Mesendoderm (in vitro differentiated cells): ENCODE measurements at regions not wholly inside any gene's neighbourhood (a gene's known extent, or its start where the extent isn't known, plus 50 kb on each side); places are given as distances from the start of the nearest gene placed in this dataset.
A peak's percentile ranks its signal among the peaks of the same experiment; 100 is the strongest.

Experiments used
- DNase-seq: peaks from one replicate; pipeline ENCODE4 v3.0.0; 2013
- H2AK5ac ChIP-seq: 2 replicates; pipeline ENCODE4 v1.6.1; 2013; ENCODE audit warnings: low read length, inconsistent platforms
- H2BK120ac ChIP-seq: 2 replicates; pipeline ENCODE4 v1.6.1; 2013; ENCODE audit warnings: low read depth, mild to moderate bottlenecking, low read length, moderate library complexity, mixed read lengths
- H2BK15ac ChIP-seq: replicated peaks from 2 replicates; pipeline ENCODE4 v1.6.1; 2013; ENCODE audit warnings: low read depth, mild to moderate bottlenecking, moderate library complexity
- H2BK5ac ChIP-seq: 2 replicates; pipeline ENCODE4 v1.6.1; 2013; ENCODE audit warnings: low read length, inconsistent platforms
- H3K18ac ChIP-seq: 2 replicates; pipeline ENCODE4 v1.6.1; 2013; ENCODE audit warnings: mild to moderate bottlenecking, low read length, mixed read lengths
- H3K23ac ChIP-seq: one replicate; pipeline ENCODE4 v1.6.1; 2013; ENCODE audit warnings: low read length
- H3K27ac ChIP-seq: 2 replicates; pipeline ENCODE4 v1.5.1; 2013; ENCODE audit warnings: low read depth, mild to moderate bottlenecking, inconsistent platforms, low read length, moderate library complexity
- H3K27me3 ChIP-seq: 2 replicates; pipeline ENCODE4 v1.6.1; 2013; ENCODE audit warnings: low read length, control low read depth, mild to moderate bottlenecking, inconsistent platforms; ENCODE audit not compliant: insufficient read depth, poor library complexity
- H3K36me3 ChIP-seq: 2 replicates; pipeline ENCODE4 v1.6.1; 2013; ENCODE audit warnings: low read length, inconsistent platforms; ENCODE audit not compliant: control insufficient read depth, insufficient read depth
- H3K4ac ChIP-seq: one replicate; pipeline ENCODE4 v1.6.1; 2013; ENCODE audit warnings: low read depth, mild to moderate bottlenecking, low read length, moderate library complexity
- H3K4me1 ChIP-seq: 2 replicates; pipeline ENCODE4 v1.6.1; 2013; ENCODE audit warnings: low read depth, low read length, inconsistent platforms; ENCODE audit not compliant: control insufficient read depth
- H3K4me2 ChIP-seq: 2 replicates; pipeline ENCODE4 v1.6.1; 2013; ENCODE audit warnings: low read length
- H3K4me3 ChIP-seq: 2 replicates; pipeline ENCODE4 v1.5.1; 2013; ENCODE audit warnings: mild to moderate bottlenecking, low read length
- H3K56ac ChIP-seq: one replicate; pipeline ENCODE4 v1.6.1; 2013; ENCODE audit warnings: low read length
- H3K79me1 ChIP-seq: 2 replicates; pipeline ENCODE4 v1.6.1; 2013; ENCODE audit warnings: low read length, inconsistent platforms
- H3K79me2 ChIP-seq: 2 replicates; pipeline ENCODE4 v1.6.1; 2013; ENCODE audit warnings: mild to moderate bottlenecking, low read length; ENCODE audit not compliant: control insufficient read depth, insufficient read depth
- H3K9ac ChIP-seq: 2 replicates; pipeline ENCODE4 v1.6.1; 2013; ENCODE audit warnings: low read length, inconsistent platforms
- H4K5ac ChIP-seq: one replicate; pipeline ENCODE4 v1.6.1; 2013; ENCODE audit warnings: low read length
- H4K8ac ChIP-seq: one replicate; pipeline ENCODE4 v1.6.1; 2013; ENCODE audit warnings: low read depth, mild to moderate bottlenecking, control low read depth, low read length, moderate library complexity
- WGBS: extraction: QIAGEN DNeasy Blood & Tissue Kit; methylation state at CpG from one replicate; pipeline ENCODE4 v1.1.7; 2013; ENCODE audit warnings: low lambda C conversion rate, missing lambda C conversion rate; ENCODE audit not compliant: insufficient coverage; ENCODE audit errors: extremely low coverage; 5-methylcytosine and 5-hydroxymethylcytosine counted together

DNA sequence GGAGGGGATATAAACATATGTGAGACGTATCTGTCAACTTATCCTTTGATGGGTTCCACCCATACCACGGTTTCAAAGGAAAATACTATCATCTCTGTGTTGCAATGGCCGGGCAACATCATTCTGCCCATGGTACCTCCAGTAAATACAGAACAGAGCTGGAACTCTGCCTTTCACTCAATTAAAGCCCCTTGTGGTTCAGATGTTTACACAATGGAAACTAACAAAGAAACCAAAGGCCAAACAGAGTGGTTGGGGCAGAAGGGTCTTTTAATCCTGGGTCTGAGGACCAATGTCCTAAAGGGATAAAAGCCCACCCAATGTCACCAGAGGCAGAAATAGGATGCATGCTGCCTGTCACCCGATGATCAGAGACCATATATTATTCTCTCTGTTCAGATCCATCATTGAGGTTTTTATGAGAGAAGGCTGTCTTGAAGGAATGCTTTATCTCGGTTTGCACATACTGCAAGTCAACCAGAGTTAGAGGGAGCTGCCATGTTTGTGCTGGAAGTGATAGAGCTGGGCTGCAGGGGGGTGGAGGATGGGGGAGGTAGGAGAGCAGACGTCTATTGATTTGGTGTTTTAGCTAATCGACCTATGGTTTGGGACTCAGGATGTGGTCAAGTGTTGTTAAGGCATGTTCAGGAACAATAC is 105.4 kb upstream of the FRMD4A start:
- H3K4me3 ChIP-seq = no peak overlapping the region
- no peaks in the 10 kb centered on the region for H3K79me2 ChIP-seq
- H3K27me3 ChIP-seq = no peaks in the 10 kb centered on the region
- no peaks in the 10 kb centered on the region for H3K36me3 ChIP-seq
- no peak overlapping the region for H3K4ac ChIP-seq
- H2BK120ac ChIP-seq = no peak overlapping the region
- H2BK5ac ChIP-seq = no peak overlapping the region
- H3K79me1 ChIP-seq = no peaks in the 10 kb centered on the region
- no peak overlapping the region for H2BK15ac ChIP-seq
- no peak overlapping the region for H3K4me2 ChIP-seq
- H3K27ac ChIP-seq = no peak overlapping the region
- H3K23ac ChIP-seq = no peak overlapping the region
- H3K9ac ChIP-seq = no peak overlapping the region
- no peak overlapping the region for H4K5ac ChIP-seq
- no peak for DNase-seq
- no peak overlapping the region for H3K56ac ChIP-seq
- no peak overlapping the region for H2AK5ac ChIP-seq
- WGBS = no CpG with 5 or more reads among the region's 7 CpGs
- H4K8ac ChIP-seq = no peak overlapping the region
- H3K18ac ChIP-seq = no peak overlapping the region
- peaks cover 4% of the 10 kb centered on the region for H3K4me1 ChIP-seq

GRCh38 chr10:14433147-14433546 is 102.4 kb upstream of the FRMD4A start:
- no peak overlapping the region for H4K8ac ChIP-seq
- H3K79me1 ChIP-seq = no peaks in the 10 kb centered on the region
- H3K9ac ChIP-seq = no peak overlapping the region
- H3K27ac ChIP-seq = no peak overlapping the region
- no peak overlapping the region for H2BK5ac ChIP-seq
- no peak overlapping the region for H3K4ac ChIP-seq
- H3K79me2 ChIP-seq = no peaks in the 10 kb centered on the region
- H3K27me3 ChIP-seq = no peaks in the 10 kb centered on the region
- H3K36me3 ChIP-seq = no peaks in the 10 kb centered on the region
- H2BK120ac ChIP-seq = no peak overlapping the region
- no peak overlapping the region for H3K23ac ChIP-seq
- H4K5ac ChIP-seq = no peak overlapping the region
- no peak overlapping the region for H3K4me3 ChIP-seq
- H3K56ac ChIP-seq = no peak overlapping the region
- no peak overlapping the region for H2BK15ac ChIP-seq
- H3K18ac ChIP-seq = no peak overlapping the region
- WGBS = no CpG with 5 or more reads among the region's 2 CpGs
- no peak for DNase-seq
- peaks cover 10% of the 10 kb centered on the region for H3K4me1 ChIP-seq
- H2AK5ac ChIP-seq = no peak overlapping the region
- H3K4me2 ChIP-seq = no peak overlapping the region

GRCh38 chr10:14431868-14432267 is 101.1 kb upstream of the FRMD4A start:
- no peak overlapping the region for H3K56ac ChIP-seq
- no peaks in the 10 kb centered on the region for H3K79me2 ChIP-seq
- no peak for DNase-seq
- no peak overlapping the region for H4K8ac ChIP-seq
- H3K18ac ChIP-seq = peak overlapping the region; percentile 39
- no peak overlapping the region for H3K4me2 ChIP-seq
- H2AK5ac ChIP-seq = no peak overlapping the region
- no peaks in the 10 kb centered on the region for H3K27me3 ChIP-seq
- H2BK15ac ChIP-seq = no peak overlapping the region
- no peak overlapping the region for H3K9ac ChIP-seq
- no peak overlapping the region for H3K4ac ChIP-seq
- H3K79me1 ChIP-seq = no peaks in the 10 kb centered on the region
- no peak overlapping the region for H3K27ac ChIP-seq
- H3K36me3 ChIP-seq = no peaks in the 10 kb centered on the region
- no peak overlapping the region for H2BK120ac ChIP-seq
- H3K4me1 ChIP-seq = peaks cover 10% of the 10 kb centered on the region
- WGBS = no CpG with 5 or more reads among the region's 4 CpGs
- H4K5ac ChIP-seq = no peak overlapping the region
- H3K23ac ChIP-seq = no peak overlapping the region
- no peak overlapping the region for H3K4me3 ChIP-seq
- no peak overlapping the region for H2BK5ac ChIP-seq

DNA sequence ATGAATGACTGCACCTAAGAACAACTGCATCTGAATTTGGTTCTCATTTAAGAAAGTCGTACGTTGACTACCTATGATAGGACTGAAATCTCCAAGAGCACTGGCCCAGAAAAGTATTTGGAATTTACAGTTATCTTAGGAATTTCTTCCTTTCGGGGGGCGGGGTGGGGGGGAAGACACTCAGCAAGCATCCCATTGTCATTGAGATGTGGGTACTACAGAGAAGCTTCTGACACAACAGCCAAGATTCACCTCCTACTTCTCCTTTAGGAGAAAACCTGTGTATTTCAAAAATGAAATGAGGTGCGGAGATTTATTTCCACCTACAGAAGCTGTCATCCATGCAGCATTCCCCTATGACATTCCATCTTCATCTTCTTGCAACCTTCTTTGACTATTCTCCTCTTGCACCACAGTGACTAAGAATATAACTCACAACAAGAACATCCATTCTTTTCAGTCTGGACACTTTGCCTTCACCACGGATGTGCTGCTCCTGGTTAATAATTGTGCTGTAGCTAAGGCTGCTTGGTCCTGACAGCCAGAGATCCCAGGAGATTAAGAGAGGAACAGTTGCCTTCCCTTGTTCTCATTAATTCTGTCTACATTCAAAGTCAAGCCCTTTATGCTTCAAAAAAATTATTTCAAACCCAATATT is 98.4 kb upstream of the FRMD4A start:
- peak; percentile 74 for DNase-seq
- H2BK120ac ChIP-seq = no peak overlapping the region
- WGBS = no CpG with 5 or more reads among the region's 6 CpGs
- H3K4me3 ChIP-seq = no peak overlapping the region
- H2AK5ac ChIP-seq = no peak overlapping the region
- H3K56ac ChIP-seq = no peak overlapping the region
- H3K4me2 ChIP-seq = no peak overlapping the region
- H2BK15ac ChIP-seq = no peak overlapping the region
- peaks cover 10% of the 10 kb centered on the region for H3K4me1 ChIP-seq
- H3K79me1 ChIP-seq = no peaks in the 10 kb centered on the region
- H3K9ac ChIP-seq = no peak overlapping the region
- no peak overlapping the region for H3K4ac ChIP-seq
- no peak overlapping the region for H3K18ac ChIP-seq
- H2BK5ac ChIP-seq = peak overlapping the region; percentile 7
- H4K5ac ChIP-seq = no peak overlapping the region
- H3K27me3 ChIP-seq = no peaks in the 10 kb centered on the region
- no peak overlapping the region for H3K23ac ChIP-seq
- no peaks in the 10 kb centered on the region for H3K79me2 ChIP-seq
- no peak overlapping the region for H4K8ac ChIP-seq
- no peak overlapping the region for H3K27ac ChIP-seq
- H3K36me3 ChIP-seq = no peaks in the 10 kb centered on the region

GRCh38 chr10:14425034-14425433 is 94.3 kb upstream of the FRMD4A start:
- H3K79me2 ChIP-seq = no peaks in the 10 kb centered on the region
- no peak overlapping the region for H3K4me3 ChIP-seq
- no peak overlapping the region for H3K4me2 ChIP-seq
- no peak overlapping the region for H3K27ac ChIP-seq
- no peak overlapping the region for H3K18ac ChIP-seq
- no peak for DNase-seq
- H2BK15ac ChIP-seq = no peak overlapping the region
- no peaks in the 10 kb centered on the region for H3K27me3 ChIP-seq
- peaks cover 6% of the 10 kb centered on the region for H3K4me1 ChIP-seq
- no CpG with 5 or more reads among the region's 1 CpG for WGBS
- H3K9ac ChIP-seq = no peak overlapping the region
- H2BK120ac ChIP-seq = no peak overlapping the region
- no peaks in the 10 kb centered on the region for H3K79me1 ChIP-seq
- H2AK5ac ChIP-seq = no peak overlapping the region
- no peak overlapping the region for H3K4ac ChIP-seq
- H4K8ac ChIP-seq = no peak overlapping the region
- no peak overlapping the region for H4K5ac ChIP-seq
- no peak overlapping the region for H3K23ac ChIP-seq
- no peak overlapping the region for H2BK5ac ChIP-seq
- no peaks in the 10 kb centered on the region for H3K36me3 ChIP-seq
- no peak overlapping the region for H3K56ac ChIP-seq
